ENCODE measurements at regions not wholly inside any gene's neighbourhood (a gene's known extent, or its start where the extent isn't known, plus 50 kb on each side); places are given as distances from the start of the nearest gene placed in this dataset.
A peak's percentile ranks its signal among the peaks of the same experiment; 100 is the strongest.
"Not testable (repeated sequence)": the region's sequence is repeated elsewhere in the genome, so short reads cannot be mapped to it uniquely, and the experiment has no call there.

DNA sequence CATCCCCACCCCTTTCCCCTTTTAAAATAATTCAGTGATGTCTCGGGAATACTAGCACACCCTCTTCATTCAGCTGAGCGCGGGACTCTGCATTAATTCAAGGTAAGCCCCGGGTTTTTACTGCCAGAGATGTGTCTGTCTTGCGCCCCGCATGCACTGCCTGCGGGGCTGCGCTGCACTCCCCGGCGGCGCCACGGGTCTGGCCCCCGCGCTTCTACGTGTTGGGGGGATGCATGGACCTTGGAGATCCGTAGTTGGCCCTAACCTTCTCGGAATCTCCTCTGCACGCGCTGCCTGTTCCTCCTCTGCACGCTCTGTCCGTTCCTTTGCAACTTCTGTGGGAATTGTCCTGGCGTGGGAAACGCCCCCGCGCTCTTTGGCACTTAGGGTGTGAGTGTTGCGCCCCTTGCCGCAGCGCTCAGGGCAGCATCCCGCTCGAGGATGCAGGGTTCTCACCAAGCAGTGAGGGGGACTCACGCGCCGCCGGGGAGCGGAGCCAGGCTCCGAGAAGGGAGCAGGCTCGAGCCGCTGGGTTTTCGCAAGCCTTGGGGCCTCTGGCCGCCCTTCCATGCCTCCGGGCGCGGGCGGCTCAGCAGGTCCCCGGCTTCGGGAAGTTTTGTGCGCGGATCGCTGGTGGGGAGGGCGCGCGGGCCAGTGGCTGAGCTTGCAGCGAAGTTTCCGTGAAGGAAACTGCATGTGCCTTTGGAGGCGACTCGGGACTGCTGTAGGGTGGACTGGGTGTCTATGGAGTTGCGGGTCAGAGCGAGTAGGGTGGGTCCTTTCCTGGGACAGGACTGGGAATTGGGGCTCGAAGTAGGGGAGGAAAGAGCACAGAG is 165.1 kb upstream of the CACNA1E start:
- Histone ChIP-seq H3K4me2 (ENCODE audit: low read length) (peak overlapping the region; percentile 66), H3K23ac (ENCODE audit: low read length) (no peak overlapping the region), H2BK120ac (ENCODE audit: low read depth, low read length) (no peak overlapping the region), H3K56ac (ENCODE audit: low read length) (no peak overlapping the region), H2AK5ac (ENCODE audit: low read length) (no peak overlapping the region), H3K27ac (ENCODE audit: low read depth, low read length) (no peak overlapping the region), H3K18ac (ENCODE audit: low read length) (no peak overlapping the region), H3K4me1 (ENCODE audit: control insufficient read depth, low read depth, low read length) (no peaks in the 10 kb centered on the region), H3K79me2 (ENCODE audit: control insufficient read depth, insufficient read depth, low read length) (no peaks in the 10 kb centered on the region), H3K27me3 (ENCODE audit: insufficient read depth, low read length, poor library complexity) (peaks cover 40% of the 10 kb centered on the region), H4K8ac (ENCODE audit: low read depth, low read length) (no peak overlapping the region), H4K5ac (ENCODE audit: low read length) (no peak overlapping the region), H3K79me1 (ENCODE audit: low read length) (no peaks in the 10 kb centered on the region), H3K4ac (ENCODE audit: low read depth, low read length) (no peak overlapping the region), H3K9ac (ENCODE audit: low read length) (no peak overlapping the region), H2BK5ac (ENCODE audit: low read length) (no peak overlapping the region), H2BK15ac (replicated peaks; ENCODE audit: low read depth) (no peak overlapping the region), H3K4me3 (ENCODE audit: low read length) (peak overlapping the region; percentile 6), H3K36me3 (ENCODE audit: control insufficient read depth, insufficient read depth, low read length) (no peaks in the 10 kb centered on the region)
- peak; percentile 51 for DNase-seq
- no CpG with 5 or more reads among the region's 59 CpGs for WGBS (ENCODE audit: extremely low coverage, insufficient coverage, low lambda C conversion rate)

GRCh38 chr1:181318858-181319235 is 164.5 kb upstream of the CACNA1E start:
- WGBS (ENCODE audit: extremely low coverage, insufficient coverage, low lambda C conversion rate): no CpG with 5 or more reads among the region's 12 CpGs
- peaks cover 40% of the 10 kb centered on the region for H3K27me3 ChIP-seq (ENCODE audit: insufficient read depth, low read length, poor library complexity)
- no peaks in the 10 kb centered on the region for H3K4me1 ChIP-seq (ENCODE audit: control insufficient read depth, low read depth, low read length)
- H3K27ac ChIP-seq (ENCODE audit: low read depth, low read length): no peak overlapping the region
- no peak overlapping the region for H3K9ac ChIP-seq (ENCODE audit: low read length)
- no peaks in the 10 kb centered on the region for H3K79me2 ChIP-seq (ENCODE audit: control insufficient read depth, insufficient read depth, low read length)
- H3K79me1 ChIP-seq (ENCODE audit: low read length): no peaks in the 10 kb centered on the region
- H2AK5ac ChIP-seq (ENCODE audit: low read length): no peak overlapping the region
- no peak overlapping the region for H3K18ac ChIP-seq (ENCODE audit: low read length)
- H4K8ac ChIP-seq (ENCODE audit: low read depth, low read length): no peak overlapping the region
- peak; percentile 18 for DNase-seq
- no peak overlapping the region for H3K56ac ChIP-seq (ENCODE audit: low read length)
- no peak overlapping the region for H3K4me3 ChIP-seq (ENCODE audit: low read length)
- H2BK5ac ChIP-seq (ENCODE audit: low read length): no peak overlapping the region
- no peak overlapping the region for H2BK15ac ChIP-seq (replicated peaks; ENCODE audit: low read depth)
- peak overlapping the region; percentile 66 for H3K4me2 ChIP-seq (ENCODE audit: low read length)
- no peak overlapping the region for H3K23ac ChIP-seq (ENCODE audit: low read length)
- H3K36me3 ChIP-seq (ENCODE audit: control insufficient read depth, insufficient read depth, low read length): no peaks in the 10 kb centered on the region
- no peak overlapping the region for H2BK120ac ChIP-seq (ENCODE audit: low read depth, low read length)
- no peak overlapping the region for H3K4ac ChIP-seq (ENCODE audit: low read depth, low read length)
- H4K5ac ChIP-seq (ENCODE audit: low read length): no peak overlapping the region

DNA sequence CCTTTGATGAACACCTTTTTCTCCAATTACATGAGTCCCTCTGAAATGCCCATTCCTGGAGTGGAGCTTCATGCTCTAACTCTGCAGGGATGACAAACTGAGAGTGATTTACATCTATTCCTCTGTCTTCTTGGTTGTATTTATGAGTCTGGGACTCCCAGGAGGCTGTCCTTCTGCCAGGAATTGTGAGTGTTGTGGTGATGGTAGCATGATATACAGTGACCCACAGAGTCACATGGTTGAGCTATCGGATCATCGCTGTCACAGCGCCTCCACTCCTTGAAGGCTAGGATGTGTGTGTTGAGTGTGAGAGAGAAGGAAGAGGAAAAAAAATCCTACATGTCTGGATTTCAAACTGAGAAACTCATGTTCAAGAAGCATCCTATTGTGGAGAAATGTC is 163.4 kb upstream of the CACNA1E start:
- H3K4me3 ChIP-seq (ENCODE audit: low read length): no peak overlapping the region
- no peaks in the 10 kb centered on the region for H3K79me1 ChIP-seq (ENCODE audit: low read length)
- H3K27me3 ChIP-seq (ENCODE audit: insufficient read depth, low read length, poor library complexity): peaks cover 38% of the 10 kb centered on the region
- no peak overlapping the region for H3K27ac ChIP-seq (ENCODE audit: low read depth, low read length)
- no peak overlapping the region for H4K5ac ChIP-seq (ENCODE audit: low read length)
- peak; percentile 23 for DNase-seq
- H3K56ac ChIP-seq (ENCODE audit: low read length): no peak overlapping the region
- H3K4me2 ChIP-seq (ENCODE audit: low read length): no peak overlapping the region
- H2BK120ac ChIP-seq (ENCODE audit: low read depth, low read length): no peak overlapping the region
- no peak overlapping the region for H3K23ac ChIP-seq (ENCODE audit: low read length)
- WGBS (ENCODE audit: extremely low coverage, insufficient coverage, low lambda C conversion rate): no CpG with 5 or more reads among the region's 3 CpGs
- no peaks in the 10 kb centered on the region for H3K4me1 ChIP-seq (ENCODE audit: control insufficient read depth, low read depth, low read length)
- H3K79me2 ChIP-seq (ENCODE audit: control insufficient read depth, insufficient read depth, low read length): no peaks in the 10 kb centered on the region
- no peak overlapping the region for H2BK5ac ChIP-seq (ENCODE audit: low read length)
- H3K9ac ChIP-seq (ENCODE audit: low read length): no peak overlapping the region
- H4K8ac ChIP-seq (ENCODE audit: low read depth, low read length): no peak overlapping the region
- no peak overlapping the region for H2AK5ac ChIP-seq (ENCODE audit: low read length)
- no peaks in the 10 kb centered on the region for H3K36me3 ChIP-seq (ENCODE audit: control insufficient read depth, insufficient read depth, low read length)
- no peak overlapping the region for H3K4ac ChIP-seq (ENCODE audit: low read depth, low read length)
- no peak overlapping the region for H3K18ac ChIP-seq (ENCODE audit: low read length)
- no peak overlapping the region for H2BK15ac ChIP-seq (replicated peaks; ENCODE audit: low read depth)

DNA sequence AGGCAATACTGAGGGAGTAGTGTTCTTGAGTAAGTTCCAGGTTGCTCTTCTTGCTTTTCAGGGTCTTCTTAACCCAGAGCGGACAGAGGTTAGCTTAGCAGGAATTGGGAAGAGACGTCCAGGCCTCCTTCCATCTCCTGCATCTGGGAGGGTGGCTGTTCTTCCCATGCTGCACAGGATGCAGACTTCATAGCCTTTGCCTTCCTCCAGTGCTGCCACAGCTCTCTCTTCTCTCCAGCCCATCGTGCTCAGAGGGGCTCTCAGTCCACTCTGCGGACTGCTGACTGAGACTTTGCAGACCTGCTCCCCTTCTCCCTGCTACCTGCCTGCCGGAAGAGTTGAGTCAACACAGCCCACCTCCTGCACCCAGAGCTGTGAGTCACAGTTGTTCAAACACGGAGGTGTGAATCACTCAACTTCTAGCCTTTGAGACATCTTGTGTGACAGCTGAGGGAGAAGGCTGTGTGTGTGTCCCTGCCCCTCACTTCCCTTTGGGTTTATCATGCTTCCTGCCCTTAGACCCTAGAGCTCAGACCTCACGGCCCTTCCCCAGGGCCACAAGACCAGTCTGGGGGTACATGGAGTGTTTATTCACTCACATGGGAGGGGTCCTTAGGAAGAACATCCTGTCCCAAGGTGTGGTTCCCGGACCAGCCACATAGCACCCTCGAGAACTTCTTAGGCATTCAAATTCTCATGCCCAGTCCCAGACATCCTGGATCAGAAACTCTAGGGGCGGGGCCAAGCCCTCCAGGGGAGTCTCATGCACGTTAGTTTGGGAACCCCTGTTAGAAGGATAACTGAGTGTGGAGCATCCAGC is 158.3 kb upstream of the CACNA1E start:
- H3K56ac ChIP-seq (ENCODE audit: low read length): no peak overlapping the region
- no peak overlapping the region for H2BK5ac ChIP-seq (ENCODE audit: low read length)
- no peak overlapping the region for H3K4me3 ChIP-seq (ENCODE audit: low read length)
- H3K4me2 ChIP-seq (ENCODE audit: low read length): no peak overlapping the region
- H3K18ac ChIP-seq (ENCODE audit: low read length): no peak overlapping the region
- no peak overlapping the region for H3K9ac ChIP-seq (ENCODE audit: low read length)
- H3K27ac ChIP-seq (ENCODE audit: low read depth, low read length): no peak overlapping the region
- H3K36me3 ChIP-seq (ENCODE audit: control insufficient read depth, insufficient read depth, low read length): no peaks in the 10 kb centered on the region
- DNase-seq: peak; percentile 54
- no peak overlapping the region for H2BK15ac ChIP-seq (replicated peaks; ENCODE audit: low read depth)
- no CpG with 5 or more reads among the region's 11 CpGs for WGBS (ENCODE audit: extremely low coverage, insufficient coverage, low lambda C conversion rate)
- H3K79me1 ChIP-seq (ENCODE audit: low read length): no peaks in the 10 kb centered on the region
- H2BK120ac ChIP-seq (ENCODE audit: low read depth, low read length): no peak overlapping the region
- H3K79me2 ChIP-seq (ENCODE audit: control insufficient read depth, insufficient read depth, low read length): no peaks in the 10 kb centered on the region
- H3K27me3 ChIP-seq (ENCODE audit: insufficient read depth, low read length, poor library complexity): no peaks in the 10 kb centered on the region
- H2AK5ac ChIP-seq (ENCODE audit: low read length): no peak overlapping the region
- no peak overlapping the region for H3K4ac ChIP-seq (ENCODE audit: low read depth, low read length)
- no peak overlapping the region for H3K23ac ChIP-seq (ENCODE audit: low read length)
- H4K5ac ChIP-seq (ENCODE audit: low read length): no peak overlapping the region
- no peaks in the 10 kb centered on the region for H3K4me1 ChIP-seq (ENCODE audit: control insufficient read depth, low read depth, low read length)
- H4K8ac ChIP-seq (ENCODE audit: low read depth, low read length): no peak overlapping the region

DNA sequence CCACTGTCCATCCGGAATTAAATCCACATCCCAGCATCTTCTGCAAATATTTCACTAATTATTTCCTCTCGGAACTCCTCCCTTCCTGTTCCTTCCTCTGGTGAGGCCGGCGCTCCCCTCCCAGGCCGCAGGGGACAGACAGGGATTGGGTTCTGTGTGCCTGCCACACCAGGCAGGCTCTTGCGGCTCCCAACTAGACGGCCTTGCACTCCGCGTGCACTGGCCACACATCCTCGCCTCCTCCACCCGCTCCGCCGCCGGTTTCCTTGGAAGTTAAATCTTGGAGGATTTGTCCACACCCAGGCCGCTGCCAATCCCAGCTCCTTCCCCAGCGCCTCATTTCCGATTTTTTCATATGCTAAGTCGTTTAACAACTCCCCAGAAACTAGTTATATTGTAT is 157.6 kb upstream of the CACNA1E start:
- not testable (repeated sequence) for H3K4ac ChIP-seq (ENCODE audit: low read depth, low read length); H3K36me3 ChIP-seq (ENCODE audit: control insufficient read depth, insufficient read depth, low read length); H3K27me3 ChIP-seq (ENCODE audit: insufficient read depth, low read length, poor library complexity); H4K5ac ChIP-seq (ENCODE audit: low read length); H3K18ac ChIP-seq (ENCODE audit: low read length); H3K23ac ChIP-seq (ENCODE audit: low read length); H3K79me2 ChIP-seq (ENCODE audit: control insufficient read depth, insufficient read depth, low read length); H3K4me3 ChIP-seq (ENCODE audit: low read length); H4K8ac ChIP-seq (ENCODE audit: low read depth, low read length); H3K79me1 ChIP-seq (ENCODE audit: low read length); H3K4me1 ChIP-seq (ENCODE audit: control insufficient read depth, low read depth, low read length); DNase-seq; H3K56ac ChIP-seq (ENCODE audit: low read length); H3K27ac ChIP-seq (ENCODE audit: low read depth, low read length); H2BK15ac ChIP-seq (replicated peaks; ENCODE audit: low read depth); H2BK5ac ChIP-seq (ENCODE audit: low read length); H2BK120ac ChIP-seq (ENCODE audit: low read depth, low read length); H3K9ac ChIP-seq (ENCODE audit: low read length); H2AK5ac ChIP-seq (ENCODE audit: low read length); H3K4me2 ChIP-seq (ENCODE audit: low read length)
- no CpG with 5 or more reads among the region's 18 CpGs for WGBS (ENCODE audit: extremely low coverage, insufficient coverage, low lambda C conversion rate)

Data from mesendoderm (in vitro differentiated cells).